K562 (cell line): ENCODE measurements at regions not wholly inside any gene's neighbourhood (a gene's known extent, or its start where the extent isn't known, plus 50 kb on each side); places are given as distances from the start of the nearest gene placed in this dataset.

Experiments used
- ATAC-seq: fragments of 200-7000 bp; cut with Tn5 transposase; 3 replicates; pipeline ENCODE4 v1.9.1; 2020; ENCODE audit warnings: moderate library complexity
- BruUV-seq: library from RNA; stranded (reverse); fragments of 400-500 nt; replicated peaks from 2 replicates; lab custom pipeline; 2021; lab: Mats Ljungman, UMichigan
- CTCF ChIA-PET: fragments of 300-600 bp; formaldehyde crosslinking; extraction: SDS; loops from one replicate; lab custom pipeline; 2021; ENCODE audit warnings: low intra/inter-chr PET ratio; lab: Yijun Ruan, JAX
- POLR2A ChIA-PET: fragments of 300-600, 350-650 bp; sonication (Branson Sonifier 250); formaldehyde crosslinking; extraction: SDS; loops from one replicate; lab custom pipeline; 2021; ENCODE audit warnings: antibody characterized with exemption, inconsistent platforms; lab: Yijun Ruan, JAX
- DNase-seq, 4 experiments: peaks; one replicate each; pipeline versions ENCODE4 v3.0.0 to v3.0.0-alpha.2; 2011 to 2018; ENCODE audit warnings: low spot score in 3 of 4, mixed read lengths in 3 of 4; ENCODE audit errors: extremely low read depth in 1 of 4
- FAIRE-seq: peaks from 2 replicates; lab custom pipeline; 2011; peaks lifted over from hg19 to GRCh38; lab: Jason Lieb, UNC
- H2AFZ ChIP-seq: 2 replicates; pipeline ENCODE4 v1.6.0; 2011; ENCODE audit warnings: low read depth, low read length, control low read depth, inconsistent platforms
- H3K27ac ChIP-seq: fragments of 200-600 bp; 3 replicates; pipeline ENCODE4 v1.8.0; 2011; ENCODE audit warnings: low read depth, mild to moderate bottlenecking, control low read depth, inconsistent platforms, low read length, moderate library complexity, mixed read lengths; ENCODE audit errors: extremely low read depth
- H3K27me3 ChIP-seq, 2 experiments: fragments of 300-600 bp in 1 of 2; 2 replicates in 1 of 2; 3 replicates in 1 of 2; pipeline versions ENCODE4 v1.6.0 to v1.8.0; 2011; ENCODE audit warnings: inconsistent platforms in 2 of 2, low read length in 2 of 2, mild to moderate bottlenecking in 1 of 2, mixed read lengths in 1 of 2, moderate library complexity in 1 of 2; ENCODE audit not compliant: control insufficient read depth in 2 of 2, insufficient read depth in 2 of 2
- H3K36me3 ChIP-seq: fragments of 300-600 bp; 3 replicates; pipeline ENCODE4 v1.8.0; 2011; ENCODE audit warnings: mild to moderate bottlenecking, low read length, inconsistent platforms; ENCODE audit not compliant: control insufficient read depth, insufficient read depth
- H3K4me1 ChIP-seq, 2 experiments: fragments of 200-600 bp in 1 of 2; replicated peaks in 1 of 2; 2 replicates in 1 of 2; 3 replicates in 1 of 2; pipeline versions ENCODE4 v1.5.1 to v1.8.0; 2011; ENCODE audit warnings: inconsistent platforms in 2 of 2, low read length in 2 of 2, mild to moderate bottlenecking in 1 of 2, mixed read lengths in 1 of 2, moderate library complexity in 1 of 2; ENCODE audit not compliant: control insufficient read depth in 2 of 2, insufficient read depth in 2 of 2
- H3K4me2 ChIP-seq: 2 replicates; pipeline ENCODE4 v1.6.1; 2011; ENCODE audit warnings: low read length, control low read depth, inconsistent platforms, mixed read lengths; ENCODE audit not compliant: insufficient read depth
- H3K4me3 ChIP-seq: fragments of 200-600 bp; sonication (generic), shearing (Covaris generic); 2 replicates; pipeline ENCODE4 v1.5.1; 2016; ENCODE audit warnings: control low read depth, inconsistent platforms
- H3K79me2 ChIP-seq: fragments of 200-600 bp; 3 replicates; pipeline ENCODE4 v1.8.0; 2011; ENCODE audit warnings: low read length, inconsistent platforms; ENCODE audit not compliant: control insufficient read depth, insufficient read depth
- H3K9ac ChIP-seq, 2 experiments: 2 replicates each; pipeline versions ENCODE4 v1.6.0 to v1.6.1; 2011; ENCODE audit warnings: low read depth in 2 of 2, low read length in 2 of 2, control low read depth in 1 of 2, inconsistent platforms in 1 of 2, mild to moderate bottlenecking in 1 of 2, mixed read lengths in 1 of 2; ENCODE audit not compliant: insufficient read depth in 1 of 2
- H3K9me1 ChIP-seq: one replicate; pipeline ENCODE4 v1.6.0; 2011; ENCODE audit warnings: inconsistent platforms, mild to moderate bottlenecking, low read length, moderate library complexity; ENCODE audit not compliant: control insufficient read depth, insufficient read depth
- H3K9me3 ChIP-seq: replicated peaks from 2 replicates; pipeline ENCODE4 v1.5.1; 2011; ENCODE audit warnings: low read depth, low read length, inconsistent platforms; ENCODE audit not compliant: control insufficient read depth, insufficient read depth
- H4K20me1 ChIP-seq: replicated peaks from 2 replicates; pipeline ENCODE4 v1.6.1; 2011; ENCODE audit warnings: low read length, inconsistent platforms, mixed read lengths; ENCODE audit not compliant: control insufficient read depth, insufficient read depth
- CBX2 ChIP-seq: fragments of 200-600 bp; sonication (generic); IDR thresholded peaks from one replicate; pipeline ENCODE4 v1.6.1; 2012; ENCODE audit warnings: mild to moderate bottlenecking, low read length, inconsistent platforms; ENCODE audit not compliant: insufficient read depth, poor library complexity, severe bottlenecking
- FIP1L1 ChIP-seq: fragments of 200-400 bp; formaldehyde crosslinking; IDR thresholded peaks from 2 replicates; pipeline ENCODE4 v1.6.1; 2018; ENCODE audit warnings: mild to moderate bottlenecking, low read depth, low read length; ENCODE audit not compliant: poor library complexity, severe bottlenecking
- MCM5 ChIP-seq: fragments of 450-650 bp; IDR thresholded peaks from 2 replicates; pipeline ENCODE4 v1.6.1; 2016; ENCODE audit warnings: low read depth
- NR2C2 ChIP-seq, 2 experiments: fragments of 200-800 bp in 1 of 2; sonication (Bioruptor generic) in 1 of 2; sonication (generic) in 1 of 2; formaldehyde crosslinking in 1 of 2; IDR thresholded peaks; 2 replicates each; pipeline versions ENCODE4 v1.6.1 to v1.8.0; 2016 to 2022; ENCODE audit warnings: mild to moderate bottlenecking in 1 of 2, missing compliant biosample characterization in 1 of 2, missing genetic modification characterization in 1 of 2, missing genetic modification reagents in 1 of 2
- SMC3 ChIP-seq: conservative IDR thresholded peaks from 2 replicates; pipeline ENCODE4 v1.6.1; 2011; ENCODE audit warnings: low read depth, low read length, improper control_type of control experiment; ENCODE audit not compliant: insufficient read depth
- THRAP3 ChIP-seq: fragments of 450-650 bp; IDR thresholded peaks from 2 replicates; pipeline ENCODE4 v1.6.1; 2016; ENCODE audit warnings: mild to moderate bottlenecking, inconsistent platforms, borderline replicate concordance
- ZNF507 ChIP-seq: conservative IDR thresholded peaks from 2 replicates; pipeline ENCODE4 v1.6.1; 2017; ENCODE audit warnings: missing genetic modification characterization, missing compliant biosample characterization
- in situ Hi-C: fragments of 300-500 bp; cut with MboI; formaldehyde crosslinking; loops from 4 replicates; pipeline ENCODE4 v1.15.0; 2018; ENCODE audit warnings: inconsistent platforms, mixed read lengths
- intact Hi-C: fragments of 100-400 bp; cut with micrococcal nuclease; formaldehyde crosslinking; loops from 2 replicates; pipeline ENCODE4 v1.14.2; 2022
- TF ChIP-seq, protein P1 (sequence below): fragments of 250-450 bp; sonication (Bioruptor Pico); IDR thresholded peaks from 2 replicates; pipeline ENCODE4 v1.9.0; 2021; ENCODE audit warnings: mild to moderate bottlenecking

DNA sequence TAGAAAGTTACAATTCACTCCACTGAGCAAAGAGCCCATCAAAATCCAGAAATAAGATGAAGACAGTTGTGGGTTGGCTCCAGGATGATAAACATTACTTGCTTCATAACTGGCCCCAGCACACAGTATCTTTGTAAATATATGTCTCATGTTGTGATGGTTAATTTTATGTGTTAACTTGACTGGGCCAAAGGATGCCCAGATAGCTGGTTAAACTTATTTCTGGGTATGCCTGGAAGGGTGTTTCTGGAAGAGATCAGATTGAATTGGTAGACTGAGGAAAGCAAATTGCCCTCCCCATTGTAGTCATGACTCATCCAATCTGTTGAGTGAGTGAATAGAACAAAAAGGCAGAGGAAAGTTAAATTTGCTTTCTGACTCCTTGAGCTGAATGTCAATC, 373.8 kb downstream of the LNPK start:
- no TSS peak for BruUV-seq
- no peaks in the 10 kb centered on the region for H3K9me1 ChIP-seq
- TF ChIP-seq NR2C2 (CRISPR knock-in tag; IDR thresholded peaks at IDR 0.05) (no peak), NR2C2 (tag; IDR thresholded peaks at IDR 0.05) (no peak), CBX2 (no peak), ZNF507 (tag) (no peak), MCM5 (no peak), FIP1L1 (no peak), SMC3 (no peak), THRAP3 (no peak)
- TF ChIP-seq, protein P1, sequence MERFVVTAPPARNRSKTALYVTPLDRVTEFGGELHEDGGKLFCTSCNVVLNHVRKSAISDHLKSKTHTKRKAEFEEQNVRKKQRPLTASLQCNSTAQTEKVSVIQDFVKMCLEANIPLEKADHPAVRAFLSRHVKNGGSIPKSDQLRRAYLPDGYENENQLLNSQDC (CRISPR knock-in tag) = no peak
- TF ChIP-seq, all 486 proteins: peak for 0
- H3K4me1 ChIP-seq = no peaks in the 10 kb centered on the region
- FAIRE-seq = no peak
- H3K4me3 ChIP-seq = no peak overlapping the region
- no peak for ATAC-seq
- no peaks in the 10 kb centered on the region for H3K36me3 ChIP-seq
- H3K27me3 ChIP-seq = no peaks in the 10 kb centered on the region; a peak in 2 of 5 replicates
- no peaks in the 10 kb centered on the region for H4K20me1 ChIP-seq
- no peak overlapping the region for H3K4me2 ChIP-seq
- no peak overlapping the region for H3K9ac ChIP-seq
- intact Hi-C loops = no loop called here
- ChIA-PET CTCF (no interaction called here), POLR2A (no interaction called here)
- in situ Hi-C loops = no loop called here
- H2AFZ ChIP-seq = no peak overlapping the region
- H3K79me2 ChIP-seq = no peaks in the 10 kb centered on the region
- no peak for DNase-seq
- H3K27ac ChIP-seq = no peak overlapping the region
- H3K9me3 ChIP-seq = no peaks in the 10 kb centered on the region
